ENCODE measurements at regions not wholly inside any gene's neighbourhood (a gene's known extent, or its start where the extent isn't known, plus 50 kb on each side); places are given as distances from the start of the nearest gene placed in this dataset.
"Not testable (repeated sequence)": the region's sequence is repeated elsewhere in the genome, so short reads cannot be mapped to it uniquely, and the experiment has no call there.

DNA sequence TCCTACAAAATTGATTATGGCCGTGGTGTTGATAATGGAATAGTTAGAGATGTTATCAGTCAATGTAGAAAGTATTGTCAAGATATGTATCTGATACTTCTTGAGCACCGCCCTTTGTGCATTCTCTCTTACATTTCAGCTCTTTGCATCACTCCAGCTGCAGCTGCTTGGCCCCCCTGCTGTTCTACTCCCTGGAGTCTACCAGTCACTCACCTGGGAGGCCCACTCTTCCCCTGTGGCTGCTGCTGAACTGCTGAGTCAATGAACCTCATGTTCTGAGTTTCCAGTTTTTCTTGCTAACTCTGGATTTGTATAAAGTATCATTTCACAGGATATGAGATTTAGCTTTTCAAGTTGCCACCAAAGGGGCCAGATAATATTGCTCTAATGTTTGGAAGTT, 312.8 kb upstream of the SLC16A7 start:
- H2AFZ ChIP-seq (ENCODE audit: insufficient read depth, low read depth, low read length, poor library complexity, severe bottlenecking) = no peak overlapping the region
- no peaks in the 10 kb centered on the region for H4K20me1 ChIP-seq (ENCODE audit: control insufficient read depth, insufficient read depth, low read length, poor library complexity, severe bottlenecking)
- no peak overlapping the region for H3K4me2 ChIP-seq (replicated peaks; ENCODE audit: low read depth, low read length, poor library complexity, severe bottlenecking)
- H3K4me1 Mint-ChIP-seq = no peaks in the 10 kb centered on the region
- ChIA-PET CTCF (no interaction called here), POLR2A (no interaction called here)
- DNase-seq = no peak
- H3K27me3 ChIP-seq (replicated peaks in 1 of 4; ENCODE audit: control extremely low read depth in 1 of 4, control insufficient read depth in 3 of 4, insufficient read depth in 4 of 4, low read length in 3 of 4) = no peaks in the 10 kb centered on the region
- intact Hi-C loops (cut with micrococcal nuclease) = no loop called here
- H3K9me3 Mint-ChIP-seq (ENCODE audit: insufficient read depth) = peaks cover 2% of the 10 kb centered on the region
- no peak overlapping the region for H3K27ac ChIP-seq (ENCODE audit: low read length in 2 of 2)
- 50% methylated on average over 1 of the region's 2 CpGs for WGBS (ENCODE audit: insufficient coverage)
- H3K27ac Mint-ChIP-seq = no peak overlapping the region
- H3K4me3 ChIP-seq (ENCODE audit: control extremely low read depth in 1 of 5, extremely low read depth in 1 of 5, insufficient read depth in 1 of 5, low read depth in 2 of 5, low read length in 4 of 5) = no peak overlapping the region
- ATAC-seq (ENCODE audit: low read depth) = no peak
- no peaks in the 10 kb centered on the region for H3K27me3 Mint-ChIP-seq
- H3K79me2 ChIP-seq (ENCODE audit: control insufficient read depth, insufficient read depth, low read length) = no peaks in the 10 kb centered on the region
- no peaks in the 10 kb centered on the region for H3K9me3 ChIP-seq (ENCODE audit: control extremely low read depth in 1 of 3, control insufficient read depth in 2 of 3, insufficient read depth in 1 of 3, low read length in 2 of 3)
- no peak overlapping the region for H3K4me3 Mint-ChIP-seq
- no peaks in the 10 kb centered on the region for H3K4me1 ChIP-seq (ENCODE audit: control insufficient read depth in 2 of 2, insufficient read depth in 2 of 2, low read length in 2 of 2)
- H3K36me3 ChIP-seq (replicated peaks in 1 of 2; ENCODE audit: control extremely low read depth in 1 of 2, control insufficient read depth in 1 of 2, extremely low read depth in 1 of 2, insufficient read depth in 2 of 2, low read length in 1 of 2) = no peaks in the 10 kb centered on the region
- no peak for TF ChIP-seq EZH2 (IDR thresholded peaks at IDR 0.05; ENCODE audit: borderline replicate concordance, insufficient read depth, low read depth, low read length, poor library complexity, severe bottlenecking)
- TF ChIP-seq, protein P1, sequence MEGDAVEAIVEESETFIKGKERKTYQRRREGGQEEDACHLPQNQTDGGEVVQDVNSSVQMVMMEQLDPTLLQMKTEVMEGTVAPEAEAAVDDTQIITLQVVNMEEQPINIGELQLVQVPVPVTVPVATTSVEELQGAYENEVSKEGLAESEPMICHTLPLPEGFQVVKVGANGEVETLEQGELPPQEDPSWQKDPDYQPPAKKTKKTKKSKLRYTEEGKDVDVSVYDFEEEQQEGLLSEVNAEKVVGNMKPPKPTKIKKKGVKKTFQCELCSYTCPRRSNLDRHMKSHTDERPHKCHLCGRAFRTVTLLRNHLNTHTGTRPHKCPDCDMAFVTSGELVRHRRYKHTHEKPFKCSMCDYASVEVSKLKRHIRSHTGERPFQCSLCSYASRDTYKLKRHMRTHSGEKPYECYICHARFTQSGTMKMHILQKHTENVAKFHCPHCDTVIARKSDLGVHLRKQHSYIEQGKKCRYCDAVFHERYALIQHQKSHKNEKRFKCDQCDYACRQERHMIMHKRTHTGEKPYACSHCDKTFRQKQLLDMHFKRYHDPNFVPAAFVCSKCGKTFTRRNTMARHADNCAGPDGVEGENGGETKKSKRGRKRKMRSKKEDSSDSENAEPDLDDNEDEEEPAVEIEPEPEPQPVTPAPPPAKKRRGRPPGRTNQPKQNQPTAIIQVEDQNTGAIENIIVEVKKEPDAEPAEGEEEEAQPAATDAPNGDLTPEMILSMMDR (IDR thresholded peaks at IDR 0.05) = no peak
- H3K9ac ChIP-seq (ENCODE audit: low read length) = no peak overlapping the region

DNA sequence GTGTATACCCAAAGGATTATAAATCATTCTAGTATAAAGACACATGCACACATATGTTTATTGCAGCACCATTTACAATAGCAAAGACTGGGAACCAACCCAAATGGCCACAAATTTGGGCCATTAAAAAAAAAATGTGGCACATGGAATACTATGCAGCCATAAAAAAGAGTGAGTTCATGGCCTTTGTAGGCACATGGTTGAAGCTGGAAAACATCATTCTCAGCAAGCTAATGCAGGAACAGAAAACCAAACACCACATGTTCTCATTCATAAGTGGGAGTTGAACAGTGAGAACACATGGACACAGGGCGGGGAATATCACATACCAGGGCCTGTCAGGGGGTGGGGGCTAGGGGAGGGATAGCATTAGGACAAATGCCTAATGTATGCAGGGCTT, 322.3 kb upstream of the SLC16A7 start:
- H3K4me1 ChIP-seq (ENCODE audit: control insufficient read depth in 2 of 2, insufficient read depth in 2 of 2, low read length in 2 of 2); POLR2A ChIA-PET; H3K4me3 Mint-ChIP-seq; DNase-seq; H3K9me3 Mint-ChIP-seq (ENCODE audit: insufficient read depth); H3K4me3 ChIP-seq (ENCODE audit: control extremely low read depth in 1 of 5, extremely low read depth in 1 of 5, insufficient read depth in 1 of 5, low read depth in 2 of 5, low read length in 4 of 5); ATAC-seq (ENCODE audit: low read depth); H3K27ac Mint-ChIP-seq; H3K4me1 Mint-ChIP-seq; H3K4me2 ChIP-seq (replicated peaks; ENCODE audit: low read depth, low read length, poor library complexity, severe bottlenecking); H3K9me3 ChIP-seq (ENCODE audit: control extremely low read depth in 1 of 3, control insufficient read depth in 2 of 3, insufficient read depth in 1 of 3, low read length in 2 of 3); H3K79me2 ChIP-seq (ENCODE audit: control insufficient read depth, insufficient read depth, low read length); H4K20me1 ChIP-seq (ENCODE audit: control insufficient read depth, insufficient read depth, low read length, poor library complexity, severe bottlenecking); H3K36me3 ChIP-seq (replicated peaks in 1 of 2; ENCODE audit: control extremely low read depth in 1 of 2, control insufficient read depth in 1 of 2, extremely low read depth in 1 of 2, insufficient read depth in 2 of 2, low read length in 1 of 2); H3K27ac ChIP-seq (ENCODE audit: low read length in 2 of 2); intact Hi-C loops (cut with micrococcal nuclease); H2AFZ ChIP-seq (ENCODE audit: insufficient read depth, low read depth, low read length, poor library complexity, severe bottlenecking); H3K27me3 Mint-ChIP-seq; H3K9ac ChIP-seq (ENCODE audit: low read length); H3K27me3 ChIP-seq (replicated peaks in 1 of 4; ENCODE audit: control extremely low read depth in 1 of 4, control insufficient read depth in 3 of 4, insufficient read depth in 4 of 4, low read length in 3 of 4); CTCF ChIA-PET: not testable (repeated sequence)
- WGBS (ENCODE audit: insufficient coverage) = no CpG with 5 or more reads among the region's 1 CpG

All from B cell (primary cell).